ENCODE measurements at regions not wholly inside any gene's neighbourhood (a gene's known extent, or its start where the extent isn't known, plus 50 kb on each side); places are given as distances from the start of the nearest gene placed in this dataset.

- no peak overlapping the region for H3K4me3 Mint-ChIP-seq
- H3K4me1 Mint-ChIP-seq = no peaks in the 10 kb centered on the region
- H3K27me3 Mint-ChIP-seq (ENCODE audit: low read depth in 3 of 3) = no peaks in the 10 kb centered on the region
- peaks cover 0 to 7% (median under 1%) of the 10 kb centered on the region in 6 donors for H3K9me3 Mint-ChIP-seq
- no peak overlapping the region for H3K27ac Mint-ChIP-seq
- no peak for DNase-seq
- H3K36me3 Mint-ChIP-seq = no peaks in the 10 kb centered on the region
These were observed 97.3 kb upstream of the GCFC2 start for GRCh38 chr2:75807992-75808391.

GRCh38 chr2:75801234-75801982, 90.7 kb upstream of the GCFC2 start:
- no peak overlapping the region for H3K27ac Mint-ChIP-seq
- H3K36me3 Mint-ChIP-seq = no peaks in the 10 kb centered on the region
- no peaks in the 10 kb centered on the region for H3K4me1 Mint-ChIP-seq
- H3K9me3 Mint-ChIP-seq = peaks cover 0 to 6% (median under 1%) of the 10 kb centered on the region in 6 donors
- H3K4me3 Mint-ChIP-seq = no peak overlapping the region
- no peak for DNase-seq
- peaks cover 0 to 2% (median 0%) of the 10 kb centered on the region in 3 donors for H3K27me3 Mint-ChIP-seq (ENCODE audit: low read depth in 3 of 3)

DNA sequence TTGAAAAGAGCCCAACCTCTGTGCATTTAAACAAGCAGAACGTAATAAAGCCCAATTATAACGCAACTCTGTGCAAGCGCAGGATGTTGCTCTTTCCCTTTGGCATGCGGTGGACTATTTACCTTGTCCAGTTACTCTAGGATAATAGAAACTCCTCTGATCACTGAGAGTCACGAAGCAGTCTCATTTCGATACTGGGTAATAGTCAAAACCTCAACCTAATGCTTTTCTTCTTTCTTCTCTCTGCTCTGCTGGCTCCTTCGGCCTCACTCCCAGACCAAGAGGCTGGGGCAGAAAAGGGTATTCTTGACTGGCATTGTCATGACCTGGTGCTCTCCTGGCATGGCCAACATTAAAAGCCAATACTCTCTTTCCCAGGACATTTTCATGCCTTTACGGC, 89.7 kb upstream of the GCFC2 start:
- Mint-ChIP-seq H3K36me3 (no peaks in the 10 kb centered on the region), H3K27ac (no peak overlapping the region)

DNA sequence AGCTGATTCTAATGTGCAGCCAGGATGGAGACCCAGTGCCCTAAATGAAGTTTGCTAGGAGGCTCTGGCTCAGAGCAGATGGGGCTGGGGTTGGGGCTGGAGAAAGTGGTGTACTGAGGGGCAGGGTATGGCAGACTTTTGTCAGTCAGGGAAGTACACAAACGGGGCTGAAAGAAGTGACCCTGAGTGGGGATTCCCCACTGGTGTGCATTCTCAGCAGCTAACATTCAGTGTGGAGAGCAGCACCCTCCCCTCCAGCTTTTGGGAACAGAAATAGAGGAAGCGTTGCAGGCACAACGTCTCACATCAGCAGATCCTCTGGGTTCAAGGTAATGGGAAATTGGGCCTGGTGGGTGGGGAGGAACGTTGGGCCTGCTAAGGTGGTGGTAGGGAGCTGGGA, 89.1 kb upstream of the GCFC2 start:
- no peaks in the 10 kb centered on the region for H3K36me3 Mint-ChIP-seq
- H3K9me3 Mint-ChIP-seq = peaks cover 0 to 6% (median 0%) of the 10 kb centered on the region in 6 donors
- no peaks in the 10 kb centered on the region for H3K4me1 Mint-ChIP-seq
- H3K27ac Mint-ChIP-seq = no peak overlapping the region
- H3K4me3 Mint-ChIP-seq = no peak overlapping the region
- peaks cover 0 to 2% (median 0%) of the 10 kb centered on the region in 3 donors for H3K27me3 Mint-ChIP-seq (ENCODE audit: low read depth in 3 of 3)
- no peak for DNase-seq

More for the DNA sequence above, 89.7 kb upstream of the GCFC2 start:
- no peak for DNase-seq
- H3K27me3 Mint-ChIP-seq (ENCODE audit: low read depth in 3 of 3) = peaks cover 0 to 2% (median 0%) of the 10 kb centered on the region in 3 donors
- H3K4me3 Mint-ChIP-seq = no peak overlapping the region
- no peaks in the 10 kb centered on the region for H3K4me1 Mint-ChIP-seq
- peaks cover 0 to 6% (median 0%) of the 10 kb centered on the region in 6 donors for H3K9me3 Mint-ChIP-seq

DNA sequence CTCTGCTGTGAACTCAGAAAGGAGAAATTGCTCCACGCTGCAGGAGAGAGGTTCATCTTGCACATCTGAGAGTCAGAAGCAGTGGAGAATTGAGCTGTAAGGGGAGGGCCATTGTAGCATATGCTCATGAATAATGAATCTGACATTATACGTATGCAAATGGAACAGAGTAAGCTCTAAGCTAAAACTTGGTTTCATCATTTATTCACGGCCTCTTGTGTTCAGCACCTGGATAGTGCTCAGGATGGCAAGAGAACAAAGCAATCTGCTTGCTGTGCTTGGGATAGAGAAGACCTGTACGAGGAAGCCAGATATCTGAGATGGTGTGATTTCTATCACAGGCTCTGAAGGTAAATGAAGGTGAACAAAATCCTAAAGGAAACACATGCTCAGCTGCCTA, 87.9 kb upstream of the GCFC2 start:
- Mint-ChIP-seq H3K27me3 (ENCODE audit: low read depth in 3 of 3) (peaks cover 0 to 2% (median 2%) of the 10 kb centered on the region in 3 donors), H3K27ac (no peak overlapping the region), H3K4me1 (no peaks in the 10 kb centered on the region), H3K36me3 (no peaks in the 10 kb centered on the region), H3K9me3 (peaks cover 0 to 6% (median 0%) of the 10 kb centered on the region in 6 donors), H3K4me3 (no peak overlapping the region)
- DNase-seq = no peak

- Mint-ChIP-seq H3K4me3 (no peak overlapping the region), H3K27ac (no peak overlapping the region), H3K36me3 (no peaks in the 10 kb centered on the region), H3K9me3 (peaks cover 0 to 2% (median 0%) of the 10 kb centered on the region in 6 donors), H3K4me1 (no peaks in the 10 kb centered on the region), H3K27me3 (ENCODE audit: low read depth in 3 of 3) (peaks cover 0 to 5% (median 3%) of the 10 kb centered on the region in 3 donors)
- no peak for DNase-seq
These were observed 82.3 kb upstream of the GCFC2 start for GRCh38 chr2:75792996-75793395.

GRCh38 chr2:75792146-75792545, 81.4 kb upstream of the GCFC2 start:
- peaks cover 0 to 6% (median 5%) of the 10 kb centered on the region in 3 donors for H3K27me3 Mint-ChIP-seq (ENCODE audit: low read depth in 3 of 3)
- H3K36me3 Mint-ChIP-seq = no peaks in the 10 kb centered on the region
- no peak for DNase-seq
- H3K9me3 Mint-ChIP-seq = peaks cover 0 to 2% (median 0%) of the 10 kb centered on the region in 6 donors
- H3K4me1 Mint-ChIP-seq = no peaks in the 10 kb centered on the region
- H3K4me3 Mint-ChIP-seq = no peak overlapping the region
- H3K27ac Mint-ChIP-seq = no peak overlapping the region

- Mint-ChIP-seq H3K36me3 (no peaks in the 10 kb centered on the region), H3K9me3 (no peaks in the 10 kb centered on the region), H3K27ac (no peak overlapping the region), H3K4me3 (no peak overlapping the region), H3K27me3 (ENCODE audit: low read depth in 3 of 3) (peaks cover 0 to 6% (median 5%) of the 10 kb centered on the region in 3 donors), H3K4me1 (no peaks in the 10 kb centered on the region)
- no peak for DNase-seq
These were observed 80.2 kb upstream of the GCFC2 start for GRCh38 chr2:75790814-75791467.

DNA sequence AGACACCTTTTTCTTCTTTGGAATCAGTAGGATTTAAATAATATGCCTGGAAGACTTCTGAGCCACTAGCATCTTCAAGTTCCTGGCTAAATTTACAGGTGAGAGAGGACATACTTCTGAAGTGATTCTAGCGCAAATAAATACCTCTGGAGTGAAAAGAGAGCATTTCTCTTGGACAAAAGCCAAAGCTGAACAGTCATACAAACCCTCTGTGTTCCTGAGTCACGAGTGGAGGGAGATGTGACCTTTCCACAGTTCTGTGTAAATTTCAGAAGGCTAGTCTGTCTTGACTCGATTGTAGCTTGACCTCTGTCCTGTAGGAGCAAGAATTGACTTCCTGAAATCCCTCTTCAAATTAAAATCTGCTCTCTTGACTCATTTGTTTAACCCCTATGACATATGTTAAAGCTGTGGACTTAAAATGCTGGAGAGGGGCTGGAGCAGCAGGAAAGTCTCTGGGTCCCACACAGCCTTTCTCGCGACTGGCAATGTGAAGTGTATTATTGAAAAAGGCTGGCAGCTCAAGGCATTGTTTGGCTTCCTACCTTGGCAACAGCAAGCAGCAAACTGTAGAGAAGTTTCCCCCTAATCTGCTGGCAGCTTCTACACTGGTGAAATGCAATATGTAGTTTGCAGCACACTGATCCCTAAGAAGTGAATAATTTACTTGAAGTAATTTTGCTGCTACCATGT, 79.6 kb upstream of the GCFC2 start:
- H3K27me3 Mint-ChIP-seq (ENCODE audit: low read depth in 3 of 3) = peaks cover 0 to 6% (median 5%) of the 10 kb centered on the region in 3 donors
- H3K9me3 Mint-ChIP-seq = no peaks in the 10 kb centered on the region
- no peak overlapping the region for H3K27ac Mint-ChIP-seq
- no peak for DNase-seq
- no peaks in the 10 kb centered on the region for H3K36me3 Mint-ChIP-seq
- no peak overlapping the region for H3K4me3 Mint-ChIP-seq
- no peaks in the 10 kb centered on the region for H3K4me1 Mint-ChIP-seq

- DNase-seq = no peak
- no peak overlapping the region for H3K27ac Mint-ChIP-seq
- H3K4me3 Mint-ChIP-seq = no peak overlapping the region
- H3K36me3 Mint-ChIP-seq = no peaks in the 10 kb centered on the region
- no peaks in the 10 kb centered on the region for H3K4me1 Mint-ChIP-seq
- no peaks in the 10 kb centered on the region for H3K9me3 Mint-ChIP-seq
- H3K27me3 Mint-ChIP-seq (ENCODE audit: low read depth in 3 of 3) = peaks cover 0 to 6% (median 5%) of the 10 kb centered on the region in 3 donors
These were observed 78.2 kb upstream of the GCFC2 start for GRCh38 chr2:75788902-75789301.

GRCh38 chr2:75788154-75788553, 77.4 kb upstream of the GCFC2 start:
- H3K9me3 Mint-ChIP-seq = no peaks in the 10 kb centered on the region
- DNase-seq = no peak
- H3K4me3 Mint-ChIP-seq = no peak overlapping the region
- H3K27ac Mint-ChIP-seq = no peak overlapping the region
- H3K4me1 Mint-ChIP-seq = no peaks in the 10 kb centered on the region
- H3K36me3 Mint-ChIP-seq = no peaks in the 10 kb centered on the region
- H3K27me3 Mint-ChIP-seq (ENCODE audit: low read depth in 3 of 3) = peaks cover 0 to 6% (median 3%) of the 10 kb centered on the region in 3 donors

DNA sequence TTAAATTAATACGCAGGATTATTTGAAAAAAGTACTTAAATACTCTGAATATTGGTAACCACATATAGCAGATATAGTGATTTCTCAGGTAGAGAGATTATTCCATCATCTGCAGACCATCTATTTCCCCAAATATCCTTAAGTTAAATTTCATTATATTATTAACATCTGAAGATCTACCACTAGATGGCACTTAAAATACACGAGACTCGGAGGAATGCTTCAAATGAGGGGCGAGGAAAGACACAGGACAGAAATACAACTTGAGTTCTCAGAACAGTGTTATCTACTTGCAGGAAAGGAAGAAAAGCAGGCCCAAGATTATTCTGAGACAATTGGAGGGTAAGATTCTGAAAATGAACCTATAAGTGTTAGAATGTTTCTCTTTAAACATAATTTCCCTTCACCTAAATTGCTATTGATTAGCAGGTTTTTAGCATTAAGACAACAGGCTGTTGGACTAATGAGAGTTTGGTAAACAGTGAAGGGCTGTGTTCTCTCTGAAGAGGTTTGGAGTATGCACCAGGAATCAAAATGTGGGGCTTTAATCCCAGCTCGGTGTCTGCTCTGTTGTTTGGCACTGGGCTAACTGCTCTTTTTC, 76.9 kb upstream of the GCFC2 start:
- peaks cover 0 to 6% (median 3%) of the 10 kb centered on the region in 3 donors for H3K27me3 Mint-ChIP-seq (ENCODE audit: low read depth in 3 of 3)
- no peak for DNase-seq
- no peak overlapping the region for H3K27ac Mint-ChIP-seq
- no peaks in the 10 kb centered on the region for H3K9me3 Mint-ChIP-seq
- H3K4me1 Mint-ChIP-seq = no peaks in the 10 kb centered on the region
- no peak overlapping the region for H3K4me3 Mint-ChIP-seq
- H3K36me3 Mint-ChIP-seq = no peaks in the 10 kb centered on the region

GRCh38 chr2:75775311-75775823, 64.7 kb upstream of the GCFC2 start:
- Mint-ChIP-seq H3K36me3 (no peaks in the 10 kb centered on the region), H3K4me1 (no peaks in the 10 kb centered on the region), H3K27ac (no peak overlapping the region), H3K27me3 (ENCODE audit: low read depth in 3 of 3) (peaks cover 0 to 9% (median 0%) of the 10 kb centered on the region in 3 donors), H3K9me3 (no peaks in the 10 kb centered on the region), H3K4me3 (no peak overlapping the region)
- no peak for DNase-seq

Measured in immature natural killer cell (primary cell).